ENCODE measurements at regions not wholly inside any gene's neighbourhood (a gene's known extent, or its start where the extent isn't known, plus 50 kb on each side); places are given as distances from the start of the nearest gene placed in this dataset.
"Not testable (repeated sequence)": the region's sequence is repeated elsewhere in the genome, so short reads cannot be mapped to it uniquely, and the experiment has no call there.

GRCh38 chrY:21040711-21041110, 284.8 kb downstream of the RPS4Y2 start:
- not testable (repeated sequence) for TF ChIP-seq CTCF (IDR thresholded peaks at IDR 0.05 in 8 of 11, conservative IDR thresholded peaks at IDR 0.05 in 3 of 11); POLR2A (IDR thresholded peaks at IDR 0.05); POLR2AphosphoS5 (IDR thresholded peaks at IDR 0.05)
